NCI-H1436 (cell line): ENCODE measurements at regions not wholly inside any gene's neighbourhood (a gene's known extent, or its start where the extent isn't known, plus 50 kb on each side); places are given as distances from the start of the nearest gene placed in this dataset.
"Not testable (repeated sequence)": the region's sequence is repeated elsewhere in the genome, so short reads cannot be mapped to it uniquely, and the experiment has no call there.

ENCODE experiments used
- DNase-seq: peaks from one replicate; lab custom pipeline; 2025; lab: John Stamatoyannopoulos, UW

- no peak for DNase-seq
These were observed 430.8 kb upstream of the TNC start for GRCh38 chr9:115548609-115549260.

- DNase-seq, result no peak
These were observed 433.4 kb upstream of the TNC start for GRCh38 chr9:115551396-115551795.

GRCh38 chr9:115553060-115553773 lies 435.3 kb upstream of the TNC start:
- DNase-seq, result no peak

DNA sequence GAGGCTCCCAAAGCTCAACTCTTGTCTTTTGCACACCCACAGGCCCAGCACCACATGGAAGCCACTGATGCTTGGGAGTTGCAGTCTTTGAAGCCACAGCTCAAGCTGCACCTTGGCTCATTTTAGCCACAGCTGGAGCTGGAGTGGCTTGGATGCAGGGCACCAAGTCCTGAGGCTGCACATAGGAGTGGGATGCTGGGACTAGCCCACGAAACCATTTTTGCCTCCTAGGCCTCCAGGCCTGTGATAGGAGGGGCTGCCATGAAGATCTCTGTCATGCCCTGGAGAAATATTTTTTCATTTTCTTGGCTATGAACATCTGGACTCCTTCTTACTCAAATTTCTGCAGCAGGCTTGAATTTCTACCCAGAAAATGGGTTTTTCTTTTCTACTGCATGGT lies 438.5 kb upstream of the TNC start:
- DNase-seq, result no peak

- DNase-seq, result no peak
These were observed 457.2 kb upstream of the TNC start for GRCh38 chr9:115575147-115575546.

GRCh38 chr9:115585458-115585857 lies 467.5 kb upstream of the TNC start:
- not testable (repeated sequence) for DNase-seq

DNA sequence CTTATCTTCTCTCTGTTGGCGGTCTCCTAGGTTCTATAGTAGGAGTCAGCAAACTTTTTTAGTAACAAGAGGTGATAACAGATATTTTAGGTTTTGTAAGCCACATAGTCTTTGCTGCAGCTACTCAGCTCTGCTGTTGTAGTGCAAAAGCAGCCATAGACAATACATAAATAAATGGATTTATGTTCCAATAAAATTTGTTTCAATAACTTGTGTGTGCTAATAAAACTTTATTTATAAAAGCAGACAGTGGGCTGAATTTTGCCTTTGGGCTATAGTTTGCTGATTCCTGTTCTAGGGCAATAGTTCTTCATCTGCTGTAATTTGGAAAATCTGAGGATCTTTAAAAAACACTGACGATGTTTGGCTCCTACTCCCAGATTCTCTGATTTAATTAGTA lies 469.4 kb upstream of the TNC start:
- DNase-seq, result no peak

DNA sequence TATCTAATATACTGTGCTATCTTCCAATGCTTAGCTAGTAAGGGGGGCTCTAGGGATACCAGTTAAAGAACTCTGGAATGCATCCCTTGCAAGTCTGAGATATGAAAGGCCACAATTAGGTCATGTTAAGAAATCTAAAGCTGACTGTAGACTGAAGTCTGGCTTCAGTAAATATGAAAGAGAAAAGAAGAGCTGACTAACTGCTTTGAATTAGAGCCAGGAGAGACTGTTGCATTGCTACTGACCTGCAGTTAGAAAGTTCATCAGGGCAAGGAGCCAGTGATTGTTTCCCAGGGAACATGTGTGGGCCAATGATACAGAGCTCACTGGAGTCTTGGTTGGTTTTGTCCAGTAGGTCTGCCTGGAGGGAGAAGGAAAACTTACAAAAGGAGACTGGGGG lies 472.1 kb upstream of the TNC start:
- no peak for DNase-seq

DNA sequence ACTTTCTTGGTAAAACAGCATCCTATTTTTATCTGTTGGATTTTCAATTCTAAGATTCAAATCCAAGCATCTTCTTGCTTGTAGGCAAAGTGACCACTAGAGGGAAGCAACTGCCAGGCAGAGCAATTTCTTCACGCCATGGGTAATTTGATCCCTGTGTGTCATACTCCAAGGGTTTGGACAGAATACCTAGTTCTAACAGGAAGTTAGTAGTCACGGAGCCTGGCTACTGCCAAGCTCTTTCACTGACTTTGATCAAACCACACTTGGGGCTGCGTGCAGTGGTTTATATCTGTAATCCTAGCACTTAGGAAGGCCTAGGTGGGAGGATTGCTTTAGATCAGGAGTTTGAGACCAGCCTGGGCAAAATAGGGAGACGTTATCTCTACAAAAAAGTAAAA lies 473.6 kb upstream of the TNC start:
- peak; percentile 81 for DNase-seq

GRCh38 chr9:115593587-115594091 lies 475.7 kb upstream of the TNC start:
- DNase-seq, result peak; percentile 12

DNA sequence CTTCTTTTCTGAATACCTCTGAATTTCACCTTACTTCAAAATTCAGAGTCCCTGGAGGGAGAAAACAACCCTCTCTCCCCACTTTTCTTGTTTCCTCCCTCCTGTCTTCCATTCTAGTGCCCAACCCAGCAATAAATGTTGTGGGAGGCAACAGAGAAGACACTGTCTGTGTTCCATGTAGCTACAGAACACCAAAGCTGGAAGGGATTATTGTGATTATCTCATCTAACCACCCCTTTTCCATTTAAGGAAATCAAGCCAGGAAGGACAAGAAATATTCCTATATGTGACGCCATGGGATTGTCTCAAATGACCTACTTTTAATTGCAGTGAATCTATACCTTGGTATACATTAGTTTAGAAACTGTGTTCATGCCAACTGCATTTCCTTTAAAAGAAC lies 476.6 kb upstream of the TNC start:
- DNase-seq, result no peak

DNA sequence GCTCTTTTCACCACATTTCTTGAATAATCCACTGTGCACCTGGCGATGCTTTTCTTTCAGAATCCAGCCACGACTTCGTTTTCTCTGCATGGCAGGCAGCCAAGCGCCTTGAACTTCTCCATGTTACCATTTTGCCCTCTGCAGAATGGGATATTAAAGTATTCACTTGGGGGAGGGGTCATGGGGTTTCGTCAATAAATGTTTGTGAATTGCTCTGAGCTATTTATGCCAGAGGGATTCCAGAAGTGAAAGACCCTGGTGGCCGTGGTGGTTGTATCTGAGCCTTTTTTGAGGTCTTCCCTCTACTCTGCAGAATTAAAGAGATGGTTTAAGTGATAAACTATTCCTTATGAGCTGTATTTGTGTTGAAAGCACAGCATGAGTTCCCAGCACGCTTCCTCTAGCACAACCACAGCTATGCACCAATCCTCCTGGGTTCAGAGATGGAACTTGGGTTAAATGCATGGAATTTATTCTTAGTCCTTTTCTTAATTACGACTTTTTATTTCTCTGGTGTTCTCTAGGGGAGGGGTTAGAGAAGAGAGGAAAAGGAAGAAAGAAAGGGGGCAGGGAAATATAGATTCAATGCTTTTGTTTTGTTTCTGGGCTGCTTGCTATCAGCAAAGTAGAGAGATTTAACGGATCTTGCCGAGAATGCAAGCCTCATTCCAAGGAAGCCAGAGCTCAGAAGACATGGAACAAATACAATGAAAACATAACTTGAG lies 478.2 kb upstream of the TNC start:
- DNase-seq, result no peak

DNA sequence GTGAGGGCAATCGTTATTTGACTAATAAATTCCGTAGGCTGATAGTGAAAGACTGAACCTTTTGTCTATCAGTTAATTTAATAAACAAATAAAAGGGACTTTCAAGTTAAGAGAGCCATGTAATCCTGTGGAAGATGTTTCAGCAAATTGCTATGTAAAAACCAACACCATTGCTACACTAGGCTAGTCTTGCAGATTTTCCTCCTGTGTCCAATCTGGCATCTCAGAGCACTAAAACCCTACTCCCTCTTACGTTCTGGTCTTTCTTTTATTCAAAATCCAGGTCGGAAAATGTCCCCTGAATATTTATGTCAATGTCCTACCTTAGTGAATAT lies 478.8 kb upstream of the TNC start:
- DNase-seq, result no peak

DNA sequence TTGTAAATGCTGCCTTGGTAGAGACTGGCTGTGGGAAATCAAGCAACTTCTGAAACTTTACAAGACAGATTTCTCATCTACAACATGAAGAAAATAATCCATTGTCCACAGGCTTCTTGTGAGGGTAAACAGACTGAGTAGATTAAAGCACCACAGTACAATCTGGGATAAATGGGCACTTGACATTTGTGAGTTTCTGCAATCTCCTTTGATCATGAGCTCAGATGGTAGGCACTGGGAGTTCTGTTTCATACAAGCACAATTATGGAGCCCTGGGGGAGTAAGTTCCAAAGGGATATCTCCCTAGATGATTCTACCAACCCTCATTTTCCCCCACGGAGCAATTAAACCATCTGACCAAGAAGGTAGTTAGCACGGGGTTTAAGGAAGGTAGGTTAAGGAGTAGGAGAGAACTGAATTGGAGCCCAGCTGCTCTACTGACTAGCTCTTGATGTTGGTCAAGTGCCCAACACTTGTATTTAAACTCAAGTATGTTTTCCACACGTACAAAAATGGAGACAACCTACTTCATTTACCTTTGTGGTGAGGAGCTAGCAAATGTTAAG lies 479.5 kb upstream of the TNC start:
- no peak for DNase-seq

- DNase-seq, result no peak
These were observed 480.8 kb upstream of the TNC start for GRCh38 chr9:115598751-115599150.

DNA sequence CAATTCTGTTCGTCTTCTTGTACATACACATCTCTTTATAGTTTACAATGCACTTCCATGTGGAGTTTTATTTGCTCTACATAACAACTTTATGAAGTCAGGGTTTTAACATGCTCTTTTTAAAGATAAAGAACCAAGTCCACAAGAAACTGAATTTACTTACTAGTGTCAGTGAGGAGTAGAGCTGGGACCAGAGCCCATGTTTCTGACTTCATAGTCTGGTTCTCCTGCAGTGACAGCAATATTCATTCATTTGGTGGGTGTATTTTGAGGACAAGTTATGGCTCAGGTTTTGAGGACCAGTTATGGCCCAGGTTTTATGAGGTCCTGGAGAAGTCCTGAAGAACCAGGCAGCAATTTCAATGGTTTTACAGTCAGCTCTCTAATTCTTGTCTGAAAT lies 481.9 kb upstream of the TNC start:
- DNase-seq, result no peak

DNA sequence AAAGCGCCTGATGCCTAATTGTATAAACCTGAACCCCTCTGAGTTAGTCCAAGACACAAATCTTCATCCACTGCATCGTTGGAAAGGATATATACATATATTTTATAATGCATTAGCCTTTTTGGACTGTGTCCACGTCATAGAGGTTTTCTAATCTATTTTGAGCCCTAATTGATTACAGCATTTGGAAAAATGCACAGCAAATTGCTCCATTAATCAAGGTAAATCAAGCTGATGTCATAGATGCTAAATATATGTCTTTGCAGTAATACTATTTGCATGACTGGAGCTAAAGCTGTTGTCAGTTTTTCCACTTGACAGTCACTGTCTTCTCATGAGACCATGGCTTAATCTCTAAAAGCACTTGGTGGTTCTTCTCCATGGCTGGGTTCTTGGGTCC lies 483.5 kb upstream of the TNC start:
- DNase-seq, result no peak

GRCh38 chr9:115604831-115605483 lies 487.0 kb upstream of the TNC start:
- no peak for DNase-seq

- DNase-seq, result no peak
These were observed 488.9 kb upstream of the TNC start for GRCh38 chr9:115606838-115607237.

- DNase-seq, result no peak
These were observed 496.5 kb upstream of the TNC start for GRCh38 chr9:115614326-115614999.

DNA sequence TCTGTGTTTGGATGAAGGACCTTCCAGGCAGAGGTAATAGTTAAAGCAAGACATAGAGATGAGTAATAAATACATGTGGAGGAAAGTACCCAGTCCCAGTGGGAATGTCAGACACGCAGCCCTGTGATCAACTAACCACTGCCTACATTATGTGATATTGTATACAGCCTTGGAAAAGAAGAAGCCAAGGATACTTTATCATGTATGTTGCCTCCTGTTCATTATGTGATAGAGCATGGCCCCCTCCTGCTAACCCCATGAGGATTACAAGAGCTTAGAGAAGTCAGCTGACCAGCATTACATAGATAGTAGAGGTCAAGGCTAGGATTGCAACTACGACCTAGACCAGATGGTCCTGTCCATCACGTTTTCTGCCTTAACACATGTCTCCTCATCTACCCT lies 497.0 kb upstream of the TNC start:
- DNase-seq, result no peak
